ENCODE measurements at regions not wholly inside any gene's neighbourhood (a gene's known extent, or its start where the extent isn't known, plus 50 kb on each side); places are given as distances from the start of the nearest gene placed in this dataset.

- DNase-seq (ENCODE audit: low read depth, low spot score) = no peak
- H3K79me2 ChIP-seq (ENCODE audit: control insufficient read depth, insufficient read depth, low read length) = no peaks in the 10 kb centered on the region
- no peaks in the 10 kb centered on the region for H4K20me1 ChIP-seq (ENCODE audit: control insufficient read depth, extremely low read depth, insufficient read depth, low read length)
- H3K36me3 ChIP-seq (ENCODE audit: control insufficient read depth in 2 of 2, extremely low read depth in 1 of 2, insufficient read depth in 2 of 2, low read length in 2 of 2) = no peaks in the 10 kb centered on the region
- H3K9ac ChIP-seq (ENCODE audit: control insufficient read depth, extremely low read depth, insufficient read depth, low read length) = no peak overlapping the region
- H3K9me3 ChIP-seq (ENCODE audit: control insufficient read depth, low read depth, low read length) = no peaks in the 10 kb centered on the region
- H3K4me2 ChIP-seq (ENCODE audit: control insufficient read depth, extremely low read depth, insufficient read depth, low read depth, low read length) = no peak overlapping the region
- no peak overlapping the region for H3K4me3 ChIP-seq (ENCODE audit: control insufficient read depth in 2 of 3, extremely low read depth in 1 of 3, insufficient read depth in 2 of 3, low read depth in 1 of 3, low read length in 3 of 3)
- peaks cover 41% of the 10 kb centered on the region for H3K4me1 ChIP-seq (ENCODE audit: control insufficient read depth, extremely low read depth, insufficient read depth, low read length)
- H3K27ac ChIP-seq (ENCODE audit: control insufficient read depth, insufficient read depth, low read length) = no peak overlapping the region
- no peaks in the 10 kb centered on the region for H3K27me3 ChIP-seq (ENCODE audit: control insufficient read depth, extremely low read depth, insufficient read depth, low read length)
- H3K9me1 ChIP-seq (ENCODE audit: control insufficient read depth, extremely low read depth, insufficient read depth, low read length) = no peaks in the 10 kb centered on the region
- no peak overlapping the region for H2AFZ ChIP-seq (ENCODE audit: control insufficient read depth, low read length)
- FAIRE-seq = no peak
- no peak for TF ChIP-seq EZH2 (IDR thresholded peaks at IDR 0.05; ENCODE audit: low read length)
- dilution Hi-C loops (cut with MboI; ENCODE audit: extremely low pct_ligation_motif_present, low sequenced_read_pairs) = no loop called here
These were observed 113.4 kb upstream of the PFN2 start for GRCh38 chr3:150084128-150084527.

GRCh38 chr3:150083655-150084042 is 113.0 kb upstream of the PFN2 start:
- no peaks in the 10 kb centered on the region for H3K79me2 ChIP-seq (ENCODE audit: control insufficient read depth, insufficient read depth, low read length)
- no peak overlapping the region for H3K4me3 ChIP-seq (ENCODE audit: control insufficient read depth in 2 of 3, extremely low read depth in 1 of 3, insufficient read depth in 2 of 3, low read depth in 1 of 3, low read length in 3 of 3)
- no peak for TF ChIP-seq CTCF (optimal IDR thresholded peaks at IDR 0.05 in 1 of 3, IDR thresholded peaks at IDR 0.05 in 1 of 3, conservative IDR thresholded peaks at IDR 0.05 in 1 of 3; ENCODE audit: extremely low read depth in 1 of 3, insufficient read depth in 2 of 3, low read length in 3 of 3)
- TF ChIP-seq EZH2 (IDR thresholded peaks at IDR 0.05; ENCODE audit: low read length) = no peak
- H3K36me3 ChIP-seq (ENCODE audit: control insufficient read depth in 2 of 2, extremely low read depth in 1 of 2, insufficient read depth in 2 of 2, low read length in 2 of 2) = no peaks in the 10 kb centered on the region
- peak overlapping the region; percentile 59 for H3K4me2 ChIP-seq (ENCODE audit: control insufficient read depth, extremely low read depth, insufficient read depth, low read depth, low read length)
- H3K27me3 ChIP-seq (ENCODE audit: control insufficient read depth, extremely low read depth, insufficient read depth, low read length) = no peaks in the 10 kb centered on the region
- dilution Hi-C loops (cut with MboI; ENCODE audit: extremely low pct_ligation_motif_present, low sequenced_read_pairs) = no loop called here
- H3K9me1 ChIP-seq (ENCODE audit: control insufficient read depth, extremely low read depth, insufficient read depth, low read length) = no peaks in the 10 kb centered on the region
- H3K9me3 ChIP-seq (ENCODE audit: control insufficient read depth, low read depth, low read length) = no peaks in the 10 kb centered on the region
- no peak overlapping the region for H2AFZ ChIP-seq (ENCODE audit: control insufficient read depth, low read length)
- DNase-seq (ENCODE audit: low read depth, low spot score) (no peak), FAIRE-seq (peak; percentile 34)
- H3K27ac ChIP-seq (ENCODE audit: control insufficient read depth, insufficient read depth, low read length) = no peak overlapping the region
- H4K20me1 ChIP-seq (ENCODE audit: control insufficient read depth, extremely low read depth, insufficient read depth, low read length) = no peaks in the 10 kb centered on the region
- H3K4me1 ChIP-seq (ENCODE audit: control insufficient read depth, extremely low read depth, insufficient read depth, low read length) = peaks cover 46% of the 10 kb centered on the region
- H3K9ac ChIP-seq (ENCODE audit: control insufficient read depth, extremely low read depth, insufficient read depth, low read length) = no peak overlapping the region

- peak; percentile 51 for FAIRE-seq
- H3K4me3 ChIP-seq (ENCODE audit: control insufficient read depth in 2 of 3, extremely low read depth in 1 of 3, insufficient read depth in 2 of 3, low read depth in 1 of 3, low read length in 3 of 3) = peak overlapping the region in 1 of 3 experiments; percentile 2
These were observed 112.4 kb upstream of the PFN2 start for GRCh38 chr3:150082898-150083654.

More at GRCh38 chr3:150082898-150083654, 112.4 kb upstream of the PFN2 start:
- H3K9me1 ChIP-seq (ENCODE audit: control insufficient read depth, extremely low read depth, insufficient read depth, low read length) = no peaks in the 10 kb centered on the region
- no peak overlapping the region for H3K27ac ChIP-seq (ENCODE audit: control insufficient read depth, insufficient read depth, low read length)
- no peaks in the 10 kb centered on the region for H4K20me1 ChIP-seq (ENCODE audit: control insufficient read depth, extremely low read depth, insufficient read depth, low read length)
- DNase-seq (ENCODE audit: low read depth, low spot score) = no peak
- TF ChIP-seq EZH2 (IDR thresholded peaks at IDR 0.05; ENCODE audit: low read length) (no peak), CTCF (optimal IDR thresholded peaks at IDR 0.05 in 1 of 3, IDR thresholded peaks at IDR 0.05 in 1 of 3, conservative IDR thresholded peaks at IDR 0.05 in 1 of 3; ENCODE audit: extremely low read depth in 1 of 3, insufficient read depth in 2 of 3, low read length in 3 of 3) (no peak)
- H3K4me2 ChIP-seq (ENCODE audit: control insufficient read depth, extremely low read depth, insufficient read depth, low read depth, low read length) = peak overlapping the region; percentile 59
- peak overlapping the region; percentile 35 for H2AFZ ChIP-seq (ENCODE audit: control insufficient read depth, low read length)
- H3K79me2 ChIP-seq (ENCODE audit: control insufficient read depth, insufficient read depth, low read length) = no peaks in the 10 kb centered on the region
- H3K4me1 ChIP-seq (ENCODE audit: control insufficient read depth, extremely low read depth, insufficient read depth, low read length) = peaks cover 51% of the 10 kb centered on the region
- H3K27me3 ChIP-seq (ENCODE audit: control insufficient read depth, extremely low read depth, insufficient read depth, low read length) = no peaks in the 10 kb centered on the region
- dilution Hi-C loops (cut with MboI; ENCODE audit: extremely low pct_ligation_motif_present, low sequenced_read_pairs) = no loop called here
- H3K9ac ChIP-seq (ENCODE audit: control insufficient read depth, extremely low read depth, insufficient read depth, low read length) = no peak overlapping the region
- H3K36me3 ChIP-seq (ENCODE audit: control insufficient read depth in 2 of 2, extremely low read depth in 1 of 2, insufficient read depth in 2 of 2, low read length in 2 of 2) = no peaks in the 10 kb centered on the region
- H3K9me3 ChIP-seq (ENCODE audit: control insufficient read depth, low read depth, low read length) = no peaks in the 10 kb centered on the region
